ENCODE measurements at regions not wholly inside any gene's neighbourhood (a gene's known extent, or its start where the extent isn't known, plus 50 kb on each side); places are given as distances from the start of the nearest gene placed in this dataset.

- H3K27ac ChIP-seq (ENCODE audit: low read depth, low read length) = no peak overlapping the region
- no peak overlapping the region for H3K27ac Mint-ChIP-seq
- peaks cover 9% of the 10 kb centered on the region for H3K4me1 Mint-ChIP-seq
- WGBS, 2 experiments (ENCODE audit: insufficient coverage in 1 of 2, insufficient read length in 1 of 2) = 82 to 83% methylated on average over 4 to 9 of the region's 9 CpGs
- H3K27me3 ChIP-seq (ENCODE audit: control insufficient read depth, insufficient read depth, low read length, poor library complexity, severe bottlenecking) = no peaks in the 10 kb centered on the region
- no peaks in the 10 kb centered on the region for H3K9me3 ChIP-seq (ENCODE audit: control insufficient read depth, low read length)
- no peak overlapping the region for H3K9ac ChIP-seq (ENCODE audit: extremely low read depth, low read length, poor library complexity, severe bottlenecking)
- TF ChIP-seq CTCF (conservative IDR thresholded peaks at IDR 0.05) = no peak
- DNase-seq = peak; percentile 45
- no peaks in the 10 kb centered on the region for H3K36me3 Mint-ChIP-seq (ENCODE audit: low read depth)
- no peaks in the 10 kb centered on the region for H3K9me3 Mint-ChIP-seq
- no peak overlapping the region for H3K4me3 ChIP-seq (ENCODE audit: low read length)
- no peak overlapping the region for H3K4me3 Mint-ChIP-seq
- no peaks in the 10 kb centered on the region for H3K36me3 ChIP-seq (ENCODE audit: control insufficient read depth, insufficient read depth, low read length)
- H3K27me3 Mint-ChIP-seq (ENCODE audit: insufficient read depth) = peaks cover 30% of the 10 kb centered on the region
- peaks cover 2% of the 10 kb centered on the region for H3K4me1 ChIP-seq (ENCODE audit: control insufficient read depth, insufficient read depth, low read length)
Measured at GRCh38 chr1:10898921-10899320, 102.5 kb upstream of the CASZ1 start.

GRCh38 chr1:10899490-10900250 lies 103.2 kb upstream of the CASZ1 start:
- no peak for DNase-seq
- Histone ChIP-seq H3K9me3 (ENCODE audit: control insufficient read depth, low read length) (no peaks in the 10 kb centered on the region), H3K4me3 (ENCODE audit: low read length) (no peak overlapping the region), H3K36me3 (ENCODE audit: control insufficient read depth, insufficient read depth, low read length) (no peaks in the 10 kb centered on the region), H3K4me1 (ENCODE audit: control insufficient read depth, insufficient read depth, low read length) (peaks cover 2% of the 10 kb centered on the region), H3K9ac (ENCODE audit: extremely low read depth, low read length, poor library complexity, severe bottlenecking) (no peak overlapping the region), H3K27me3 (ENCODE audit: control insufficient read depth, insufficient read depth, low read length, poor library complexity, severe bottlenecking) (no peaks in the 10 kb centered on the region), H3K27ac (ENCODE audit: low read depth, low read length) (no peak overlapping the region)
- Mint-ChIP-seq H3K9me3 (no peaks in the 10 kb centered on the region), H3K27ac (no peak overlapping the region), H3K27me3 (ENCODE audit: insufficient read depth) (peaks cover 32% of the 10 kb centered on the region), H3K4me1 (peaks cover 9% of the 10 kb centered on the region), H3K4me3 (no peak overlapping the region), H3K36me3 (ENCODE audit: low read depth) (no peaks in the 10 kb centered on the region)
- 88 to 97% methylated on average over 11 to 18 of the region's 18 CpGs for WGBS, 2 experiments (ENCODE audit: insufficient coverage in 1 of 2, insufficient read length in 1 of 2)
- TF ChIP-seq CTCF (conservative IDR thresholded peaks at IDR 0.05) = no peak

- Mint-ChIP-seq H3K36me3 (ENCODE audit: low read depth) (no peaks in the 10 kb centered on the region), H3K4me1 (peaks cover 9% of the 10 kb centered on the region), H3K27me3 (ENCODE audit: insufficient read depth) (peaks cover 32% of the 10 kb centered on the region), H3K4me3 (no peak overlapping the region), H3K9me3 (no peaks in the 10 kb centered on the region), H3K27ac (no peak overlapping the region)
- H3K36me3 ChIP-seq (ENCODE audit: control insufficient read depth, insufficient read depth, low read length) = no peaks in the 10 kb centered on the region
- TF ChIP-seq CTCF (conservative IDR thresholded peaks at IDR 0.05) = no peak
- 57 to 77% methylated on average over 5 to 11 of the region's 12 CpGs for WGBS, 2 experiments (ENCODE audit: insufficient coverage in 1 of 2, insufficient read length in 1 of 2)
- no peak overlapping the region for H3K9ac ChIP-seq (ENCODE audit: extremely low read depth, low read length, poor library complexity, severe bottlenecking)
- no peak overlapping the region for H3K27ac ChIP-seq (ENCODE audit: low read depth, low read length)
- no peaks in the 10 kb centered on the region for H3K27me3 ChIP-seq (ENCODE audit: control insufficient read depth, insufficient read depth, low read length, poor library complexity, severe bottlenecking)
- H3K9me3 ChIP-seq (ENCODE audit: control insufficient read depth, low read length) = no peaks in the 10 kb centered on the region
- H3K4me1 ChIP-seq (ENCODE audit: control insufficient read depth, insufficient read depth, low read length) = peaks cover 2% of the 10 kb centered on the region
- H3K4me3 ChIP-seq (ENCODE audit: low read length) = no peak overlapping the region
- peak; percentile 57 for DNase-seq
Measured at GRCh38 chr1:10900251-10900651, 103.8 kb upstream of the CASZ1 start.

All from endodermal cell (in vitro differentiated cells).